ENCODE measurements at regions not wholly inside any gene's neighbourhood (a gene's known extent, or its start where the extent isn't known, plus 50 kb on each side); places are given as distances from the start of the nearest gene placed in this dataset.

DNA sequence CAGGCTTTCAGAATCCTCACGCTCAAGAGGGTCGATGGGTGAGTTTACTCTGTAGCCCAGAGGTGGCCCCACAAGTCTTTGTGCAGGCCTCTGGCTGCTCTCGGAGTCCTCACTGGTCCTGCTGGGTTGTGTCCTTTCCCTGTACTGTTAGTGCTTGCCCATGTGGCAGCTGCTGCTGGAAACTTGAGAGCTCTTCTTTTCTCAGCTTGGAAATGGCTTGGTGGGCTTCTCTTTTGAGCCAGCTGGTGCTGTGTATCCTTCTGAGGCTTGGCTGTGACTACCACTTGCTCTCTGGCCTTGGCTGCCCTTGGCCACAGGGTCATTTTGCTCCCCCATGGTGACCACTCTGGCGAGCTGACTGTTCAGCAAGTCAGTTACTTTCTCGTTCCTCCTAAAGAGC, 82.2 kb upstream of the LMO4 start:
- DNase-seq (ENCODE audit: low read depth, low spot score) = no peak
- in situ Hi-C loops (cut with HindIII; ENCODE audit: low sequenced_read_pairs) = no loop called here
- TF ChIP-seq CTCF (IDR thresholded peaks at IDR 0.05; ENCODE audit: low read depth, low read length) = no peak
- no peak overlapping the region for H3K4me3 ChIP-seq (ENCODE audit: low read depth, low read length)

GRCh38 chr1:87249803-87250202, 78.9 kb upstream of the LMO4 start:
- in situ Hi-C loops (cut with HindIII; ENCODE audit: low sequenced_read_pairs) = no loop called here
- H3K4me3 ChIP-seq (ENCODE audit: low read depth, low read length) = no peak overlapping the region
- no peak for TF ChIP-seq CTCF (IDR thresholded peaks at IDR 0.05; ENCODE audit: low read depth, low read length)
- DNase-seq (ENCODE audit: low read depth, low spot score) = no peak

DNA sequence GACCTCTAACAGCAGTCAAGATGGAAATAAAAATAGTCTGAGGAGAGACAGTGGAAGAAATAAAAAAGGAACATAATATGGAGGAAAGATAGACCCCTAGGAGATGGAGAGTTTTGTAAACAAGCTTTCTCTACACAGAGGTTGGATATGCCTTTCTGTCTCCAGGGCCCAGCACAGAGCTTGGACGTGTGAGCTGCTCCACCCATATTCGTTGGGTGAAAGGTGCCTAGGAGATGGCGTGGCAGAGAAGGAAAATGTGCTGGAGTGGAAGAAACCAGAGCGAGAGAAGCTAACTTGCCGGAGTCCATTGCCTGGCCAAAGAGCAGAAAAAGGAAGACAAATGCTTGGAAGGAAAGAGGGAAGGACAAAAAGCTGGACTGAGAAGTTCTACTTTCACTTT, 78.3 kb upstream of the LMO4 start:
- no peak for TF ChIP-seq CTCF (IDR thresholded peaks at IDR 0.05; ENCODE audit: low read depth, low read length)
- in situ Hi-C loops (cut with HindIII; ENCODE audit: low sequenced_read_pairs) = no loop called here
- no peak overlapping the region for H3K4me3 ChIP-seq (ENCODE audit: low read depth, low read length)
- no peak for DNase-seq (ENCODE audit: low read depth, low spot score)

DNA sequence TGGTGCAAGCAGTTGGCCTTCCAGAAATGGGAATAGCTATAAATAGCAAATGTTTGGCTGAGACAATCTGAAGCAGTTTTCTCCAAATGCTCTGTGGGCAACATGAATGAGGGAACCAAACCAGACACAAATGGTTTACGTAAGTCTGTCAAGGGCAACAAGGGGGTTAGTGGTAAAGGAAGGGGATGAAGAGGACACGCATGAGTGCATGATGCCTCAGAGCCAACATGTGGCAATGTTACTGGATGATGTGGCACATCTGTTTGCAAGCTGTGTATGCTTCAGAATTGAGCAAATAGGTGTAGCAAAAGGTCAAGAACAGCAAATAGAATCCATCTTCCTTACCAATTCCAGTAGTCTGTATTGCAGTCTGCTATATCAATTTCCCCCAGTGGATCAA, 76.3 kb upstream of the LMO4 start:
- TF ChIP-seq CTCF (IDR thresholded peaks at IDR 0.05; ENCODE audit: low read depth, low read length) = no peak
- DNase-seq (ENCODE audit: low read depth, low spot score) = no peak
- H3K4me3 ChIP-seq (ENCODE audit: low read depth, low read length) = no peak overlapping the region
- in situ Hi-C loops (cut with HindIII; ENCODE audit: low sequenced_read_pairs) = no loop called here

- no peak overlapping the region for H3K4me3 ChIP-seq (ENCODE audit: low read depth, low read length)
- no peak for TF ChIP-seq CTCF (IDR thresholded peaks at IDR 0.05; ENCODE audit: low read depth, low read length)
- no peak for DNase-seq (ENCODE audit: low read depth, low spot score)
- in situ Hi-C loops (cut with HindIII; ENCODE audit: low sequenced_read_pairs) = no loop called here
These were observed 66.0 kb upstream of the LMO4 start for GRCh38 chr1:87262688-87263087.

DNA sequence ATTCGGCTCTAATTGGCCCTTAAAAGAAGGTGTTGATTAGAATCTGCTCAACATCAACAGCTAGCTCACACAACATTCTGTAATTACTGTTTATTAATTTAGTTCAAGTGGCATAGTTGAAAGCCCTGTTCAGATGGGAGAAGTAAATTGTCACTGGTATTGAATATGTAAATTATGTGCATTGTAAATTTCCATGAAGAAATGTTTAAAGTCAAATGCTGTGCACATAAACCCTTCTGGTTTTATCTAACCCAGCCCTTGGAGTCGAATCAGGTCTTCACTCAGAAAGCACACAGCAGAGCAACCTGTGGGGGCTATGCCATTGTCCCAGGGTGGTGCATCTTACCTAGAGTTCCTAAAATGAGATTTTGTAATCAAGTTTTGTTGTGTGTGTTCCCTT, 65.4 kb upstream of the LMO4 start:
- TF ChIP-seq CTCF (IDR thresholded peaks at IDR 0.05; ENCODE audit: low read depth, low read length) = no peak
- in situ Hi-C loops (cut with HindIII; ENCODE audit: low sequenced_read_pairs) = no loop called here
- DNase-seq (ENCODE audit: low read depth, low spot score) = no peak
- no peak overlapping the region for H3K4me3 ChIP-seq (ENCODE audit: low read depth, low read length)

DNA sequence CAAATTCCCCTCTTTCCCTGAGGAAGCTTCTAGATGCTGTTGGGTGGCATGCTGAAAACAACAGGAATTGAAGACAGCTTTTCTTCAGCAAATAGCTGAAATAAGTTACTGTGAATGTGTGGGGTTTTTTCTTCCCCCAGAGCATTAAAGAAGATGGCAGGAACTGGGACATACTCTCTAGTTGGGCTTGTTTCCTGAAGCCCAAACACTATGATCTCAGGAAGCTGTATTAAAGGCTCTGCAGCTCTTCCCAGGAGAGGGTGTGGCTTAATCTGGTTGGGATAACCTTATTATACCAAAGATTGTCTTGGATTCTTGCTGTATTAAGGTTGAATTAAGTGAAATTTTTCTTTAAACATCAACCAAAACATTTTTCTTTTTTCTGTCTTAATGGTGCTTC, 64.9 kb upstream of the LMO4 start:
- TF ChIP-seq CTCF (IDR thresholded peaks at IDR 0.05; ENCODE audit: low read depth, low read length) = no peak
- DNase-seq (ENCODE audit: low read depth, low spot score) = no peak
- no peak overlapping the region for H3K4me3 ChIP-seq (ENCODE audit: low read depth, low read length)
- in situ Hi-C loops (cut with HindIII; ENCODE audit: low sequenced_read_pairs) = no loop called here
